ENCODE measurements at regions not wholly inside any gene's neighbourhood (a gene's known extent, or its start where the extent isn't known, plus 50 kb on each side); places are given as distances from the start of the nearest gene placed in this dataset.

- in situ Hi-C loops (cut with HindIII; ENCODE audit: low pct_unique_long_range_greater_than_20kb, low sequenced_read_pairs): no loop called here
- DNase-seq (ENCODE audit: low read depth, low spot score): no peak
Measured at GRCh38 chr17:33352526-33352925, 59.4 kb upstream of the ASIC2 start.

- in situ Hi-C loops (cut with HindIII; ENCODE audit: low pct_unique_long_range_greater_than_20kb, low sequenced_read_pairs): no loop called here
- DNase-seq (ENCODE audit: low read depth, low spot score): no peak
Measured at GRCh38 chr17:33356266-33356665, 63.2 kb upstream of the ASIC2 start.

GRCh38 chr17:33363475-33363874, 70.4 kb upstream of the ASIC2 start:
- in situ Hi-C loops (cut with HindIII; ENCODE audit: low pct_unique_long_range_greater_than_20kb, low sequenced_read_pairs): no loop called here

GRCh38 chr17:33366960-33367359, 73.9 kb upstream of the ASIC2 start:
- DNase-seq (ENCODE audit: low read depth, low spot score): no peak
- in situ Hi-C loops (cut with HindIII; ENCODE audit: low pct_unique_long_range_greater_than_20kb, low sequenced_read_pairs): no loop called here

More at GRCh38 chr17:33363475-33363874, 70.4 kb upstream of the ASIC2 start:
- DNase-seq (ENCODE audit: low read depth, low spot score): no peak

- in situ Hi-C loops (cut with HindIII; ENCODE audit: low pct_unique_long_range_greater_than_20kb, low sequenced_read_pairs): no loop called here
- no peak for DNase-seq (ENCODE audit: low read depth, low spot score)
Measured at GRCh38 chr17:33369149-33369548, 76.1 kb upstream of the ASIC2 start.

- in situ Hi-C loops (cut with HindIII; ENCODE audit: low pct_unique_long_range_greater_than_20kb, low sequenced_read_pairs): no loop called here
- no peak for DNase-seq (ENCODE audit: low read depth, low spot score)
Measured at GRCh38 chr17:33369876-33370275, 76.8 kb upstream of the ASIC2 start.

- in situ Hi-C loops (cut with HindIII; ENCODE audit: low pct_unique_long_range_greater_than_20kb, low sequenced_read_pairs): no loop called here
- no peak for DNase-seq (ENCODE audit: low read depth, low spot score)
Measured at GRCh38 chr17:33370401-33370800, 77.3 kb upstream of the ASIC2 start.

- in situ Hi-C loops (cut with HindIII; ENCODE audit: low pct_unique_long_range_greater_than_20kb, low sequenced_read_pairs): no loop called here
- no peak for DNase-seq (ENCODE audit: low read depth, low spot score)
Measured at GRCh38 chr17:33371377-33371776, 78.3 kb upstream of the ASIC2 start.

- in situ Hi-C loops (cut with HindIII; ENCODE audit: low pct_unique_long_range_greater_than_20kb, low sequenced_read_pairs): no loop called here
- no peak for DNase-seq (ENCODE audit: low read depth, low spot score)
Measured at GRCh38 chr17:33373273-33373672, 80.2 kb upstream of the ASIC2 start.

- in situ Hi-C loops (cut with HindIII; ENCODE audit: low pct_unique_long_range_greater_than_20kb, low sequenced_read_pairs): no loop called here
- no peak for DNase-seq (ENCODE audit: low read depth, low spot score)
Measured at GRCh38 chr17:33375103-33375502, 82.0 kb upstream of the ASIC2 start.

GRCh38 chr17:33375783-33376182, 82.7 kb upstream of the ASIC2 start:
- no peak for DNase-seq (ENCODE audit: low read depth, low spot score)
- in situ Hi-C loops (cut with HindIII; ENCODE audit: low pct_unique_long_range_greater_than_20kb, low sequenced_read_pairs): no loop called here

GRCh38 chr17:33377837-33378595, 84.9 kb upstream of the ASIC2 start:
- DNase-seq (ENCODE audit: low read depth, low spot score): no peak
- in situ Hi-C loops (cut with HindIII; ENCODE audit: low pct_unique_long_range_greater_than_20kb, low sequenced_read_pairs): no loop called here

GRCh38 chr17:33381201-33381600, 88.1 kb upstream of the ASIC2 start:
- in situ Hi-C loops (cut with HindIII; ENCODE audit: low pct_unique_long_range_greater_than_20kb, low sequenced_read_pairs): no loop called here
- no peak for DNase-seq (ENCODE audit: low read depth, low spot score)

- no peak for DNase-seq (ENCODE audit: low read depth, low spot score)
- in situ Hi-C loops (cut with HindIII; ENCODE audit: low pct_unique_long_range_greater_than_20kb, low sequenced_read_pairs): no loop called here
Measured at GRCh38 chr17:33383488-33384023, 90.5 kb upstream of the ASIC2 start.

- no peak for DNase-seq (ENCODE audit: low read depth, low spot score)
- in situ Hi-C loops (cut with HindIII; ENCODE audit: low pct_unique_long_range_greater_than_20kb, low sequenced_read_pairs): no loop called here
Measured at GRCh38 chr17:33385133-33385532, 92.0 kb upstream of the ASIC2 start.

- in situ Hi-C loops (cut with HindIII; ENCODE audit: low pct_unique_long_range_greater_than_20kb, low sequenced_read_pairs): no loop called here
- DNase-seq (ENCODE audit: low read depth, low spot score): no peak
Measured at GRCh38 chr17:33385713-33386112, 92.6 kb upstream of the ASIC2 start.

GRCh38 chr17:33387406-33387805, 94.3 kb upstream of the ASIC2 start:
- no peak for DNase-seq (ENCODE audit: low read depth, low spot score)
- in situ Hi-C loops (cut with HindIII; ENCODE audit: low pct_unique_long_range_greater_than_20kb, low sequenced_read_pairs): no loop called here

- in situ Hi-C loops (cut with HindIII; ENCODE audit: low pct_unique_long_range_greater_than_20kb, low sequenced_read_pairs): no loop called here
- DNase-seq (ENCODE audit: low read depth, low spot score): no peak
Measured at GRCh38 chr17:33389504-33390135, 96.5 kb upstream of the ASIC2 start.
